SU-DHL-6 (cell line): ENCODE measurements at regions not wholly inside any gene's neighbourhood (a gene's known extent, or its start where the extent isn't known, plus 50 kb on each side); places are given as distances from the start of the nearest gene placed in this dataset.

Source experiments
- CTCF ChIP-seq: fragments of 200-600 bp; sonication (generic); IDR thresholded peaks from one replicate; pipeline ENCODE4 v1.5.1; 2017; ENCODE audit warnings: antibody characterized with exemption, mild to moderate bottlenecking, low read length, moderate library complexity; ENCODE audit not compliant: insufficient read depth, poor library complexity, severe bottlenecking
- EZH2phosphoT487 ChIP-seq: fragments of 200-600 bp; sonication (generic), shearing (Covaris generic); conservative IDR thresholded peaks from 2 replicates; pipeline ENCODE4 v1.6.1; 2018; ENCODE audit warnings: mild to moderate bottlenecking, antibody characterized with exemption, low read length, moderate library complexity, mixed read lengths

DNA sequence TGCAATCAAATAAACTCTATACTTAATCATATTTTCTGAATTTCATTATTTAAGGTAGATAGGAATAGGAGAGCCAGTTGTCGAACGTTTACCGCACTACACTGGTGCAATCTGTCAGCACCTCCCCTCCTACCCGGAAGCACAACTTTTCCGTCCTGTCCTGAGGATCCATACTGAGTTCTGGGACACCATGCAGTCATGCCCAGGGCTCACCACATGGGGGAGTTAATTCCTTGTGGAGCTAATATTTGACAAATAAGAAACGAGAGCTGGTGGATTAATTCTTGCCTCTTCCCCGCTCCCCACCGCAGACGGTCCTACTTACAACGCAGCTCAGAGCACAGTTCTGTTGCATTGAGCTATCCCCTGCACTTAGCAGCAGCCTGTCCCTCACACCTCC, 107.7 kb upstream of the RALGAPA2 start:
- TF ChIP-seq CTCF (no peak), EZH2phosphoT487 (no peak)
